ENCODE measurements at regions not wholly inside any gene's neighbourhood (a gene's known extent, or its start where the extent isn't known, plus 50 kb on each side); places are given as distances from the start of the nearest gene placed in this dataset.

DNA sequence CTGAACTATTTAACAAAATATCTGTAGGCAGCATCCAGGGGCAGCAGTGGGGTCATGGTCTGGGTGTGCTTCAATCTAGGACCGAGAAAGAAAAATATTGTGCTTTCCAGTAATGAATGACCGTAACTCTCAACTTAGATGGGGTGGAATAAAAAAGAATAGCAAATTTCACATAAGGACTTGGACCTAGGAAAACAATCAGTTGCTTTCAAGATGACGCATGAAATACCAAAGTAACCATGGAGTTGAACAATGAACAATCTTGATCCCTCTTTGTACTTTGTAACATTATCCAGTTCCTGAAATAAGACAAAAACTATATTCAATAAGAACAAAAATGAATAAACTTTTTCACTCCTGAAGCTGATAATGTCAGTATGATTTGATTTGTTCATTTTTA lies 167.1 kb downstream of the C7orf25 start:
- H3K9ac ChIP-seq (ENCODE audit: low read depth, low read length) = no peak overlapping the region
- H3K4me2 ChIP-seq (ENCODE audit: insufficient read depth, low read length) = no peak overlapping the region
- H3K27ac ChIP-seq (ENCODE audit: low read length) = no peak overlapping the region
- no peak overlapping the region for H2AFZ ChIP-seq (ENCODE audit: low read depth, low read length)
- H3K9me3 ChIP-seq (ENCODE audit: insufficient read depth, low read length, severe bottlenecking) = peaks cover 3% of the 10 kb centered on the region
- H3K4me3 ChIP-seq (ENCODE audit: low read depth in 1 of 2, low read length in 2 of 2) = no peak overlapping the region
- no peak for ATAC-seq (ENCODE audit: insufficient read depth, low read depth)
- H3K4me1 ChIP-seq (ENCODE audit: insufficient read depth, low read length) = peaks cover 15% of the 10 kb centered on the region; the same call in 1 of the 2 replicates
- H3K27me3 ChIP-seq (ENCODE audit: insufficient read depth, low read length, poor library complexity) = no peaks in the 10 kb centered on the region
- DNase-seq = no peak
- H3K36me3 ChIP-seq (ENCODE audit: insufficient read depth, low read length) = no peaks in the 10 kb centered on the region
- no peaks in the 10 kb centered on the region for H3K79me2 ChIP-seq (ENCODE audit: insufficient read depth, low read length)
- no peak for TF ChIP-seq EZH2 (IDR thresholded peaks at IDR 0.05; ENCODE audit: borderline replicate concordance, low read depth, low read length, severe bottlenecking)
- TF ChIP-seq, protein P1, sequence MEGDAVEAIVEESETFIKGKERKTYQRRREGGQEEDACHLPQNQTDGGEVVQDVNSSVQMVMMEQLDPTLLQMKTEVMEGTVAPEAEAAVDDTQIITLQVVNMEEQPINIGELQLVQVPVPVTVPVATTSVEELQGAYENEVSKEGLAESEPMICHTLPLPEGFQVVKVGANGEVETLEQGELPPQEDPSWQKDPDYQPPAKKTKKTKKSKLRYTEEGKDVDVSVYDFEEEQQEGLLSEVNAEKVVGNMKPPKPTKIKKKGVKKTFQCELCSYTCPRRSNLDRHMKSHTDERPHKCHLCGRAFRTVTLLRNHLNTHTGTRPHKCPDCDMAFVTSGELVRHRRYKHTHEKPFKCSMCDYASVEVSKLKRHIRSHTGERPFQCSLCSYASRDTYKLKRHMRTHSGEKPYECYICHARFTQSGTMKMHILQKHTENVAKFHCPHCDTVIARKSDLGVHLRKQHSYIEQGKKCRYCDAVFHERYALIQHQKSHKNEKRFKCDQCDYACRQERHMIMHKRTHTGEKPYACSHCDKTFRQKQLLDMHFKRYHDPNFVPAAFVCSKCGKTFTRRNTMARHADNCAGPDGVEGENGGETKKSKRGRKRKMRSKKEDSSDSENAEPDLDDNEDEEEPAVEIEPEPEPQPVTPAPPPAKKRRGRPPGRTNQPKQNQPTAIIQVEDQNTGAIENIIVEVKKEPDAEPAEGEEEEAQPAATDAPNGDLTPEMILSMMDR (IDR thresholded peaks at IDR 0.05; ENCODE audit: borderline replicate concordance, extremely low read depth, low read length, poor library complexity, severe bottlenecking) = no peak
- no peaks in the 10 kb centered on the region for H4K20me1 ChIP-seq (ENCODE audit: insufficient read depth, low read length)

DNA sequence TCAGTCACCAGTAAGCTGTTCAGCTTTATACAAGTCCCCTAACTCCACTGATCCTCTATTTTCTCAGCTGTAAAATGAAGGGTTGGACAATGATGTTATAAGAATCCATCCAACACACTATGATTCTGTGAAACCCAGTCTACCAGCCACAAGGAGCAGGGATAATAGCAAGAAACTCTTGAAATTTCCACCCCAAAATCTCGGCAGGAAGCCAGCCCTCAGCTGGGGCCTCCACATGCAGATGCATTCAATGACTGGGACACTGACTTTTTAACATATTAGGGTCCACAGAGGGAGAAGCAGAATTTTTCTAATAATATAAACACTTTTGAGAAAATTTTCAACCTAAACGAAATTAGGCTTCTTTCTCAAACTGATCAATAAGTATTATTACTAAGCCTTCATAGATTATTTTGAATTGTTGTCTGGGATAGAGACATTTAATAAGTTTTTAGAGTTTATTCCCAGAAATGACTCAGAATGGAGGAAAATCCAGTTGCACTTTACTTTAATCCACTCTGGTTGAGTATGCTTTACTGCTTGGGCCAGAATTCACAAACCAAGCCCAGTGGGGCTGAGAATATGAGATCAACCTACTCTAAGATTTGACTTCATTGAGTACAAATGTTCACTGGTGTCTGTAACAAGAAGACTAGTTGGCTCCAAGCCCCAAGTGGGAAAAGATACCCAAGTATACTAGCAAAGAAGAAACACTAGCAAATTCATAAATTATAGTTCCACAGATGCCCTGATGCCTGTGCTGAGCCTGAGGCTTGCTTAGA lies 168.6 kb downstream of the C7orf25 start:
- no peak for DNase-seq
- Histone ChIP-seq H3K4me2 (ENCODE audit: insufficient read depth, low read length) (no peak overlapping the region), H3K36me3 (ENCODE audit: insufficient read depth, low read length) (no peaks in the 10 kb centered on the region), H3K79me2 (ENCODE audit: insufficient read depth, low read length) (no peaks in the 10 kb centered on the region), H3K9ac (ENCODE audit: low read depth, low read length) (no peak overlapping the region), H2AFZ (ENCODE audit: low read depth, low read length) (no peak overlapping the region; the same call in 1 of the 2 replicates), H3K9me3 (ENCODE audit: insufficient read depth, low read length, severe bottlenecking) (no peaks in the 10 kb centered on the region), H4K20me1 (ENCODE audit: insufficient read depth, low read length) (no peaks in the 10 kb centered on the region), H3K4me1 (ENCODE audit: insufficient read depth, low read length) (peaks cover 15% of the 10 kb centered on the region; the same call in 1 of the 2 replicates), H3K27ac (ENCODE audit: low read length) (no peak overlapping the region), H3K27me3 (ENCODE audit: insufficient read depth, low read length, poor library complexity) (no peaks in the 10 kb centered on the region), H3K4me3 (ENCODE audit: low read depth in 1 of 2, low read length in 2 of 2) (no peak overlapping the region)
- TF ChIP-seq EZH2 (IDR thresholded peaks at IDR 0.05; ENCODE audit: borderline replicate concordance, low read depth, low read length, severe bottlenecking) = no peak
- TF ChIP-seq, protein P1 (IDR thresholded peaks at IDR 0.05; ENCODE audit: borderline replicate concordance, extremely low read depth, low read length, poor library complexity, severe bottlenecking) = no peak
- ATAC-seq (ENCODE audit: insufficient read depth, low read depth) = no peak

DNA sequence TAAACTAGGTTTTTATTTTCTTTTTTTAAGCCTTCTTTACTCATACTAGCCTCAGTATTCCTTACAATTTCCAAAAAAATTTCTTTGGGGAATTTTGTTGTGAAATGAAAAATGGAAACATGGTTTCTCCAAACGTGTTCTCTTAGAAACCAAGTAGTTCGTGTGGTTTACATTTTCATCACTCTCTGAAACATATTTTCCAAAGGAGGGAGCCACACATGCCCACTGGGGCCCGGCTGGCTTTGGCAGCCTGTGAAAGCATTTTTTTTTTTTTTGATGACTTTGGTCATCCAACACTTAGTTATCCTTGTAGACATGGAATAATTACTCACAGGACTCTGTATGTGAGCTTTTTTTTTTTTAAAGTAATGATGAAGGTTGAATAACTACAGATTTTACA lies 169.6 kb downstream of the C7orf25 start:
- Histone ChIP-seq H3K9me3 (ENCODE audit: insufficient read depth, low read length, severe bottlenecking) (no peaks in the 10 kb centered on the region), H3K9ac (ENCODE audit: low read depth, low read length) (no peak overlapping the region), H3K4me3 (ENCODE audit: low read depth in 1 of 2, low read length in 2 of 2) (no peak overlapping the region), H4K20me1 (ENCODE audit: insufficient read depth, low read length) (no peaks in the 10 kb centered on the region), H3K4me2 (ENCODE audit: insufficient read depth, low read length) (no peak overlapping the region), H2AFZ (ENCODE audit: low read depth, low read length) (no peak overlapping the region), H3K79me2 (ENCODE audit: insufficient read depth, low read length) (no peaks in the 10 kb centered on the region), H3K4me1 (ENCODE audit: insufficient read depth, low read length) (peaks cover 13% of the 10 kb centered on the region; the same call in 1 of the 2 replicates), H3K27ac (ENCODE audit: low read length) (no peak overlapping the region), H3K27me3 (ENCODE audit: insufficient read depth, low read length, poor library complexity) (no peaks in the 10 kb centered on the region), H3K36me3 (ENCODE audit: insufficient read depth, low read length) (no peaks in the 10 kb centered on the region)
- TF ChIP-seq, protein P1 (IDR thresholded peaks at IDR 0.05; ENCODE audit: borderline replicate concordance, extremely low read depth, low read length, poor library complexity, severe bottlenecking) = no peak
- ATAC-seq (ENCODE audit: insufficient read depth, low read depth) (no peak), DNase-seq (no peak)

All from DND-41 (cell line).